Right renal cortex interstitium (tissue), 3 donors: ENCODE measurements at regions not wholly inside any gene's neighbourhood (a gene's known extent, or its start where the extent isn't known, plus 50 kb on each side); places are given as distances from the start of the nearest gene placed in this dataset.

Source experiments
- DNase-seq, 3 donors: peaks; one replicate each; pipeline ENCODE4 v3.0.0-alpha.2; 2013; ENCODE audit warnings: low read depth in 3 of 3, low spot score in 2 of 3

GRCh38 chr3:186487819-186488218 is 56.4 kb downstream of the CRYGS start:
- DNase-seq: no peak

- no peak for DNase-seq
Observed at GRCh38 chr3:186487037-186487436, 57.1 kb downstream of the CRYGS start.

- no peak for DNase-seq
Observed at GRCh38 chr3:186483611-186484340, 60.4 kb downstream of the CRYGS start.

GRCh38 chr3:186481526-186481925 is 62.7 kb downstream of the CRYGS start:
- DNase-seq: no peak

- no peak for DNase-seq
Observed at GRCh38 chr3:186477876-186478275, 66.3 kb downstream of the CRYGS start.

GRCh38 chr3:186477033-186477432 is 67.1 kb downstream of the CRYGS start:
- no peak for DNase-seq

- DNase-seq: no peak
Observed at GRCh38 chr3:186476541-186476940, 67.6 kb downstream of the CRYGS start.

- DNase-seq: no peak
Observed at GRCh38 chr3:186476044-186476468, 68.1 kb downstream of the CRYGS start.

GRCh38 chr3:186473166-186473565 is 71.0 kb downstream of the CRYGS start:
- DNase-seq: no peak

- no peak for DNase-seq
Observed at GRCh38 chr3:186472456-186473008, 71.6 kb downstream of the CRYGS start.

- no peak for DNase-seq
Observed at GRCh38 chr3:186471771-186472170, 72.4 kb downstream of the CRYGS start.

GRCh38 chr3:186469525-186469924 is 74.7 kb downstream of the CRYGS start:
- no peak for DNase-seq

GRCh38 chr3:186467969-186468368 is 76.2 kb downstream of the CRYGS start:
- DNase-seq: no peak

- no peak for DNase-seq
Observed at GRCh38 chr3:186466391-186466974, 77.7 kb downstream of the CRYGS start.

GRCh38 chr3:186465508-186465907 is 78.7 kb downstream of the CRYGS start:
- no peak for DNase-seq

- DNase-seq: no peak
Observed at GRCh38 chr3:186464424-186465093, 79.6 kb downstream of the CRYGS start.

- DNase-seq: no peak
Observed at GRCh38 chr3:186461141-186461540, 83.0 kb downstream of the CRYGS start.

- DNase-seq: no peak
Observed at GRCh38 chr3:186459108-186459467, 85.1 kb downstream of the CRYGS start.

- DNase-seq: no peak
Observed at GRCh38 chr3:186458306-186459107, 85.7 kb downstream of the CRYGS start.

- DNase-seq: no peak
Observed at GRCh38 chr3:186457236-186457635, 86.9 kb downstream of the CRYGS start.

- no peak for DNase-seq
Observed at GRCh38 chr3:186456731-186457191, 87.4 kb downstream of the CRYGS start.
